ENCODE measurements at regions not wholly inside any gene's neighbourhood (a gene's known extent, or its start where the extent isn't known, plus 50 kb on each side); places are given as distances from the start of the nearest gene placed in this dataset.

- DNase-seq (ENCODE audit: low read depth) = no peak
Measured at GRCh38 chr18:34637094-34637801, 72.8 kb upstream of the DTNA start.

- DNase-seq (ENCODE audit: low read depth) = no peak
Measured at GRCh38 chr18:34639687-34640086, 70.4 kb upstream of the DTNA start.

GRCh38 chr18:34640276-34640675, 69.8 kb upstream of the DTNA start:
- no peak for DNase-seq (ENCODE audit: low read depth)

- DNase-seq (ENCODE audit: low read depth) = no peak
Measured at GRCh38 chr18:34643989-34644388, 66.1 kb upstream of the DTNA start.

- DNase-seq (ENCODE audit: low read depth) = no peak
Measured at GRCh38 chr18:34647251-34647650, 62.8 kb upstream of the DTNA start.

- no peak for DNase-seq (ENCODE audit: low read depth)
Measured at GRCh38 chr18:34648269-34648985, 61.7 kb upstream of the DTNA start.

- DNase-seq (ENCODE audit: low read depth) = no peak
Measured at GRCh38 chr18:34649080-34649479, 61.0 kb upstream of the DTNA start.

- peak; percentile 73 for DNase-seq (ENCODE audit: low read depth)
Measured at GRCh38 chr18:34650121-34650545, 60.0 kb upstream of the DTNA start.

- no peak for DNase-seq (ENCODE audit: low read depth)
Measured at GRCh38 chr18:34651586-34652369, 58.3 kb upstream of the DTNA start.

- no peak for DNase-seq (ENCODE audit: low read depth)
Measured at GRCh38 chr18:34655131-34655530, 55.0 kb upstream of the DTNA start.

- no peak for DNase-seq (ENCODE audit: low read depth)
Measured at GRCh38 chr18:34657860-34658500, 52.1 kb upstream of the DTNA start.

- peak; percentile 93 for DNase-seq (ENCODE audit: low read depth)
Measured at GRCh38 chr18:34659579-34660517, 50.2 kb upstream of the DTNA start.
